Suprapubic skin (tissue), 3 donors: ENCODE measurements at regions not wholly inside any gene's neighbourhood (a gene's known extent, or its start where the extent isn't known, plus 50 kb on each side); places are given as distances from the start of the nearest gene placed in this dataset.

Experiments used
- POLR2A ChIP-seq, 2 donors: fragments of 450-650 bp; IDR thresholded peaks; one replicate each; pipeline ENCODE4 v1.6.1; 2017; ENCODE audit warnings: antibody characterized with exemption in 2 of 2, mild to moderate bottlenecking in 2 of 2, moderate library complexity in 2 of 2
- TF ChIP-seq, protein P1 (sequence below), 2 donors: fragments of 200-600 bp in 1 of 2; fragments of 450-650 bp in 1 of 2; sonication (generic) in 1 of 2; IDR thresholded peaks; one replicate each; pipeline ENCODE4 v1.5.1; 2016 to 2019; ENCODE audit warnings: antibody characterized with exemption in 2 of 2, mild to moderate bottlenecking in 1 of 2, moderate library complexity in 1 of 2

DNA sequence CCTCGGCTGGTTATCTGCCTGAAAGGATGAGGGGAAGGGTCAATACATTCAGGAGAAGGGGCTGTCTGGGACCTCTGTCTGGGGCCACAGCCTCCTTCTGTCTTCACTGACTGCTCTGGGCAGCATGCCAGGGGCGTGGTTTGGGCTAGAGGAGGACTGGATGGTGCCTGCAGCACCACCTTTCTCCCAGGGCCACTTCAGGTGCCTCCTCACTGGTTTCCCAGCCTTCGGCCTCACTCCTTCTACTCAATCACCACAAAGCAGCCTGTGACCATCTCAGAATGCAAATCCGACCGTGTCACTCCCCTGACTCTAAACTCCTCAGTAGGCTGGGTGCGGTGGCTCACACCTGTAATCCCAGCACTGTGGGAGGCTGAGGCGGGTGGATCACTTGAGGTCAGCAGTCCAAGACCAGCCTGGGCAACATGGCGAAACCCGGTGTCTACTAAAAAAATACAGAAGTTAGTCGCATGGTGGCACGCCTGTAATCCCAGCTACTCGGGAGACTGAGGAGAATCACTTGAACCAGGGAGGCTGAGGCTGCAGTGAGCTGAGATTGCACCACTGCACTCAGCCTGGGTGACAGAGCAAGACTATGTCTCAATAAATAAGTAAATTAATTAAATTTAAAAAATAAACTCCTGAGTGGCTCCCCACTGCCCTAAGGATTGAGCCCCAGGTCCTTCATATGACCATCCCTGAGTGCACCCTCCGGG lies 50.1 kb upstream of the ECE1 start:
- TF ChIP-seq, protein P1, sequence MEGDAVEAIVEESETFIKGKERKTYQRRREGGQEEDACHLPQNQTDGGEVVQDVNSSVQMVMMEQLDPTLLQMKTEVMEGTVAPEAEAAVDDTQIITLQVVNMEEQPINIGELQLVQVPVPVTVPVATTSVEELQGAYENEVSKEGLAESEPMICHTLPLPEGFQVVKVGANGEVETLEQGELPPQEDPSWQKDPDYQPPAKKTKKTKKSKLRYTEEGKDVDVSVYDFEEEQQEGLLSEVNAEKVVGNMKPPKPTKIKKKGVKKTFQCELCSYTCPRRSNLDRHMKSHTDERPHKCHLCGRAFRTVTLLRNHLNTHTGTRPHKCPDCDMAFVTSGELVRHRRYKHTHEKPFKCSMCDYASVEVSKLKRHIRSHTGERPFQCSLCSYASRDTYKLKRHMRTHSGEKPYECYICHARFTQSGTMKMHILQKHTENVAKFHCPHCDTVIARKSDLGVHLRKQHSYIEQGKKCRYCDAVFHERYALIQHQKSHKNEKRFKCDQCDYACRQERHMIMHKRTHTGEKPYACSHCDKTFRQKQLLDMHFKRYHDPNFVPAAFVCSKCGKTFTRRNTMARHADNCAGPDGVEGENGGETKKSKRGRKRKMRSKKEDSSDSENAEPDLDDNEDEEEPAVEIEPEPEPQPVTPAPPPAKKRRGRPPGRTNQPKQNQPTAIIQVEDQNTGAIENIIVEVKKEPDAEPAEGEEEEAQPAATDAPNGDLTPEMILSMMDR (IDR thresholded peaks at IDR 0.05): no peak
- TF ChIP-seq POLR2A (IDR thresholded peaks at IDR 0.05): no peak
